GM23338 (cell line): ENCODE measurements at regions not wholly inside any gene's neighbourhood (a gene's known extent, or its start where the extent isn't known, plus 50 kb on each side); places are given as distances from the start of the nearest gene placed in this dataset.

Experiments used
- ATAC-seq: fragments of 200-7000 bp; cut with Tn5 transposase; 3 replicates; pipeline ENCODE4 v1.9.1; 2020
- DNase-seq: peaks from one replicate; pipeline ENCODE4 v3.0.0-alpha.2; 2015; ENCODE audit warnings: low spot score
- H2AFZ ChIP-seq: fragments of 200-600 bp; sonication (generic); 2 replicates; pipeline ENCODE4 v1.8.0; 2016; ENCODE audit warnings: antibody characterized with exemption, mild to moderate bottlenecking, moderate library complexity
- H3F3A ChIP-seq: fragments of 200-600 bp; sonication (generic); replicated peaks from 2 replicates; pipeline ENCODE4 v1.8.0; 2017; ENCODE audit warnings: antibody characterized with exemption, mixed run types, low read depth
- H3K27ac ChIP-seq: fragments of 200-600 bp; sonication (generic); 2 replicates; pipeline ENCODE4 v1.6.1; 2016; ENCODE audit warnings: low read depth
- H3K27me3 ChIP-seq: fragments of 200-600 bp; sonication (generic); 2 replicates; pipeline ENCODE4 v1.8.0; 2016; ENCODE audit warnings: mild to moderate bottlenecking, mixed run types, moderate library complexity; ENCODE audit not compliant: insufficient read depth
- H3K36me3 ChIP-seq: fragments of 200-600 bp; sonication (generic); 2 replicates; pipeline ENCODE4 v1.8.0; 2016; ENCODE audit warnings: mild to moderate bottlenecking; ENCODE audit not compliant: insufficient read depth
- H3K4me1 ChIP-seq: fragments of 200-600 bp; sonication (generic); 2 replicates; pipeline ENCODE4 v1.8.0; 2016; ENCODE audit warnings: mild to moderate bottlenecking, moderate library complexity; ENCODE audit not compliant: insufficient read depth
- H3K4me2 ChIP-seq: fragments of 200-600 bp; sonication (generic); 2 replicates; pipeline ENCODE4 v1.7.1; 2017; ENCODE audit warnings: mixed run types
- H3K4me3 ChIP-seq: fragments of 200-600 bp; sonication (generic); 2 replicates; pipeline ENCODE4 v1.6.1; 2016; ENCODE audit warnings: mixed run types
- H3K79me2 ChIP-seq: fragments of 200-600 bp; sonication (generic); replicated peaks from 2 replicates; pipeline ENCODE4 v1.8.0; 2017; ENCODE audit warnings: mild to moderate bottlenecking; ENCODE audit not compliant: insufficient read depth
- H3K9me2 ChIP-seq: fragments of 200-600 bp; sonication (generic); 2 replicates; pipeline ENCODE4 v1.8.0; 2017; ENCODE audit not compliant: insufficient read depth
- H4K20me1 ChIP-seq: fragments of 200-600 bp; sonication (generic); replicated peaks from 2 replicates; pipeline ENCODE4 v1.8.0; 2017; ENCODE audit warnings: mild to moderate bottlenecking; ENCODE audit not compliant: insufficient read depth
- H3K27ac Mint-ChIP-seq: 2 replicates; pipeline ENCODE4 v1.8.0; 2020; ENCODE audit warnings: inconsistent platforms, mild to moderate bottlenecking, moderate library complexity, mixed read lengths
- H3K27me3 Mint-ChIP-seq: 3 replicates; pipeline ENCODE4 v1.8.0; 2022; ENCODE audit warnings: low read depth, mild to moderate bottlenecking, moderate library complexity, mixed read lengths, inconsistent platforms; ENCODE audit not compliant: insufficient read depth, poor library complexity
- H3K36me3 Mint-ChIP-seq: 3 replicates; pipeline ENCODE4 v1.8.0; 2021; ENCODE audit warnings: low read depth, mild to moderate bottlenecking, inconsistent platforms, moderate library complexity, mixed read lengths
- H3K4me1 Mint-ChIP-seq: 3 replicates; pipeline ENCODE4 v1.8.0; 2020; ENCODE audit warnings: mild to moderate bottlenecking, inconsistent platforms, mixed read lengths
- H3K4me3 Mint-ChIP-seq: 3 replicates; pipeline ENCODE4 v1.8.0; 2021; ENCODE audit warnings: moderate library complexity, mild to moderate bottlenecking, inconsistent platforms, mixed read lengths
- H3K9me3 Mint-ChIP-seq: 3 replicates; pipeline ENCODE4 v1.8.0; 2020; ENCODE audit warnings: moderate library complexity, mild to moderate bottlenecking, inconsistent platforms, mixed read lengths
- CREB1 ChIP-seq: fragments of 250-450 bp; sonication (Bioruptor Pico); IDR thresholded peaks from 2 replicates; pipeline ENCODE4 v1.5.0; 2020; ENCODE audit warnings: low read depth, mild to moderate bottlenecking, moderate library complexity
- EZH2 ChIP-seq: fragments of 200-600 bp; sonication (generic); IDR thresholded peaks from one replicate; pipeline ENCODE4 v1.8.0; 2017; ENCODE audit warnings: antibody characterized with exemption, mild to moderate bottlenecking, low read depth; ENCODE audit not compliant: unreplicated experiment
- EZH2phosphoT487 ChIP-seq: fragments of 200-600 bp; sonication (generic); IDR thresholded peaks from one replicate; pipeline ENCODE4 v1.8.1; 2018; ENCODE audit warnings: antibody characterized with exemption; ENCODE audit not compliant: unreplicated experiment
- JUNB ChIP-seq: IDR thresholded peaks from one replicate; pipeline ENCODE4 v1.6.1; 2016; ENCODE audit warnings: antibody characterized with exemption; ENCODE audit not compliant: unreplicated experiment
- NANOG ChIP-seq: IDR thresholded peaks from 2 replicates; pipeline ENCODE4 v1.6.1; 2016; ENCODE audit warnings: antibody characterized with exemption, borderline replicate concordance
- STAT1 ChIP-seq: IDR thresholded peaks from one replicate; pipeline ENCODE4 v1.6.1; 2016; ENCODE audit warnings: antibody characterized with exemption; ENCODE audit not compliant: unreplicated experiment
- ZNF114 ChIP-seq: fragments of 250-450 bp; sonication (Bioruptor Pico); IDR thresholded peaks from 2 replicates; pipeline ENCODE4 v1.5.0; 2020; ENCODE audit warnings: mild to moderate bottlenecking, moderate library complexity
- ZNF331 ChIP-seq: fragments of 250-450 bp; sonication (Bioruptor Pico); IDR thresholded peaks from 2 replicates; pipeline ENCODE4 v1.5.0; 2020; ENCODE audit warnings: low read depth, mild to moderate bottlenecking, moderate library complexity
- TF ChIP-seq, protein P1 (sequence below), 2 experiments: fragments of 200-600 bp in 1 of 2; sonication (generic) in 1 of 2; conservative IDR thresholded peaks; 2 replicates each; pipeline versions ENCODE4 v1.5.1 to v1.6.1; 2016 to 2017; ENCODE audit warnings: antibody characterized with exemption in 2 of 2, low read depth in 2 of 2, mild to moderate bottlenecking in 2 of 2, moderate library complexity in 1 of 2
- TF ChIP-seq, protein P2 (sequence below): IDR thresholded peaks from 2 replicates; pipeline ENCODE4 v1.6.1; 2016; ENCODE audit warnings: antibody characterized with exemption
- TF ChIP-seq, protein P3 (sequence below): fragments of 250-450 bp; sonication (Bioruptor Pico); IDR thresholded peaks from 2 replicates; pipeline ENCODE4 v1.5.0; 2020; ENCODE audit warnings: mild to moderate bottlenecking, moderate library complexity

DNA sequence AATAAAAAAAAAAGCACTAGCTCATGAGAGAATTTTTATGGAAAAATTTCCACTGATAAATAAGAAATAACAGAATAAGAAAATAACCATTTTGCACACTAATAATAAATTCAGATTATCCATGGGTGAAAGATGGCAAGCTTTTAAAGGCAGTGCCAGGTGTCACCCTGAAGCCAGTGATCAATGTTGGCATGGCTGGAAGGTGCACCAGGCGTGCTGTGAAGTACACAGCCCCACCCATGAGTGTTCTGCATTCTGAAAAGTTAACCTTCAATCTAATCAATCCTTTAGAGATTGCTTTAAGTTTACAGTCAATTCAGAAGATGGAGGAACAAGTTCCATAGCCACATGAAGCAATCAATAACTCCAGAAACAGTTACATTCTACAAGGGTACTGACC lies 284.4 kb downstream of the C6orf118 start:
- no peaks in the 10 kb centered on the region for H3K4me1 ChIP-seq
- H3K4me3 Mint-ChIP-seq = no peak overlapping the region
- no peak overlapping the region for H3K4me2 ChIP-seq
- no peaks in the 10 kb centered on the region for H3K36me3 ChIP-seq
- no peaks in the 10 kb centered on the region for H3K4me1 Mint-ChIP-seq
- H3K27me3 ChIP-seq = no peaks in the 10 kb centered on the region
- DNase-seq = no peak
- H3K27ac ChIP-seq = no peak overlapping the region
- H3K27me3 Mint-ChIP-seq = peaks cover 2% of the 10 kb centered on the region
- H3K36me3 Mint-ChIP-seq = no peaks in the 10 kb centered on the region; the same call in 2 of the 3 replicates
- no peak for TF ChIP-seq EZH2phosphoT487
- ATAC-seq = no peak
- no peaks in the 10 kb centered on the region for H3F3A ChIP-seq
- H3K4me3 ChIP-seq = no peak overlapping the region
- no peak overlapping the region for H3K27ac Mint-ChIP-seq
- no peak overlapping the region for H2AFZ ChIP-seq
- H4K20me1 ChIP-seq = no peaks in the 10 kb centered on the region
- H3K9me2 ChIP-seq = no peaks in the 10 kb centered on the region; the same call in 1 of the 2 replicates
- no peaks in the 10 kb centered on the region for H3K79me2 ChIP-seq
- H3K9me3 Mint-ChIP-seq = peaks cover 4% of the 10 kb centered on the region; the same call in 2 of the 3 replicates

DNA sequence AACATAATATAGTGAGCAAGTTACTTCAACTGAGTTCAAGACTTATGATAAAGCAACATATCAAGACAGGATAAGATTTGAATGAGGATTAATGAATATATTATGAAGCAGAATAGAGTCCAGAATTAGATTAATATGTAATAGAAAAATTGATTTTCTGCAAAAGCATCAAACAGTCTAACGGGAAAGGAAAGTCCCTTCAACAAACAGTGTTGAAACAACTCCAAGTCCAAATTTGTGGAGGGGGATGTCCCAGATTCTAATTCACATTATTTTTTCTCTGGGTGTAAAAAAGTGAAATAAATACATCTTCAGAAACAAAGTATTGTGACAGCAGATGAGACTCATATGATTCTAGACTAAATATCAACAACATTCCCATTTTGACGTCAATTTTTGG lies 289.7 kb downstream of the C6orf118 start:
- no peaks in the 10 kb centered on the region for H3K36me3 ChIP-seq
- H3K4me3 Mint-ChIP-seq = no peak overlapping the region
- peaks cover 9% of the 10 kb centered on the region for H3K9me3 Mint-ChIP-seq
- ATAC-seq (no peak), DNase-seq (no peak)
- H3K27me3 ChIP-seq = no peaks in the 10 kb centered on the region
- H3K4me3 ChIP-seq = no peak overlapping the region
- no peak overlapping the region for H2AFZ ChIP-seq
- no peak overlapping the region for H3K27ac Mint-ChIP-seq
- no peaks in the 10 kb centered on the region for H3K9me2 ChIP-seq
- H3K4me1 ChIP-seq = no peaks in the 10 kb centered on the region
- no peak overlapping the region for H3K4me2 ChIP-seq
- H3K27me3 Mint-ChIP-seq = no peaks in the 10 kb centered on the region
- no peak overlapping the region for H3K27ac ChIP-seq
- no peaks in the 10 kb centered on the region for H3K36me3 Mint-ChIP-seq
- H3K79me2 ChIP-seq = no peaks in the 10 kb centered on the region
- H4K20me1 ChIP-seq = no peaks in the 10 kb centered on the region
- no peaks in the 10 kb centered on the region for H3F3A ChIP-seq
- no peaks in the 10 kb centered on the region for H3K4me1 Mint-ChIP-seq
- TF ChIP-seq ZNF331 (CRISPR knock-in tag) (no peak), EZH2phosphoT487 (no peak), CREB1 (CRISPR knock-in tag) (no peak), ZNF114 (no peak), EZH2 (no peak), NANOG (no peak), JUNB (no peak), STAT1 (no peak)
- TF ChIP-seq, protein P1, sequence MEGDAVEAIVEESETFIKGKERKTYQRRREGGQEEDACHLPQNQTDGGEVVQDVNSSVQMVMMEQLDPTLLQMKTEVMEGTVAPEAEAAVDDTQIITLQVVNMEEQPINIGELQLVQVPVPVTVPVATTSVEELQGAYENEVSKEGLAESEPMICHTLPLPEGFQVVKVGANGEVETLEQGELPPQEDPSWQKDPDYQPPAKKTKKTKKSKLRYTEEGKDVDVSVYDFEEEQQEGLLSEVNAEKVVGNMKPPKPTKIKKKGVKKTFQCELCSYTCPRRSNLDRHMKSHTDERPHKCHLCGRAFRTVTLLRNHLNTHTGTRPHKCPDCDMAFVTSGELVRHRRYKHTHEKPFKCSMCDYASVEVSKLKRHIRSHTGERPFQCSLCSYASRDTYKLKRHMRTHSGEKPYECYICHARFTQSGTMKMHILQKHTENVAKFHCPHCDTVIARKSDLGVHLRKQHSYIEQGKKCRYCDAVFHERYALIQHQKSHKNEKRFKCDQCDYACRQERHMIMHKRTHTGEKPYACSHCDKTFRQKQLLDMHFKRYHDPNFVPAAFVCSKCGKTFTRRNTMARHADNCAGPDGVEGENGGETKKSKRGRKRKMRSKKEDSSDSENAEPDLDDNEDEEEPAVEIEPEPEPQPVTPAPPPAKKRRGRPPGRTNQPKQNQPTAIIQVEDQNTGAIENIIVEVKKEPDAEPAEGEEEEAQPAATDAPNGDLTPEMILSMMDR (conservative IDR thresholded peaks at IDR 0.05; ENCODE audit: low read depth in 2 of 2) = no peak
- TF ChIP-seq, protein P2, sequence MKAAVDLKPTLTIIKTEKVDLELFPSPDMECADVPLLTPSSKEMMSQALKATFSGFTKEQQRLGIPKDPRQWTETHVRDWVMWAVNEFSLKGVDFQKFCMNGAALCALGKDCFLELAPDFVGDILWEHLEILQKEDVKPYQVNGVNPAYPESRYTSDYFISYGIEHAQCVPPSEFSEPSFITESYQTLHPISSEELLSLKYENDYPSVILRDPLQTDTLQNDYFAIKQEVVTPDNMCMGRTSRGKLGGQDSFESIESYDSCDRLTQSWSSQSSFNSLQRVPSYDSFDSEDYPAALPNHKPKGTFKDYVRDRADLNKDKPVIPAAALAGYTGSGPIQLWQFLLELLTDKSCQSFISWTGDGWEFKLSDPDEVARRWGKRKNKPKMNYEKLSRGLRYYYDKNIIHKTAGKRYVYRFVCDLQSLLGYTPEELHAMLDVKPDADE = no peak
- TF ChIP-seq, protein P3, sequence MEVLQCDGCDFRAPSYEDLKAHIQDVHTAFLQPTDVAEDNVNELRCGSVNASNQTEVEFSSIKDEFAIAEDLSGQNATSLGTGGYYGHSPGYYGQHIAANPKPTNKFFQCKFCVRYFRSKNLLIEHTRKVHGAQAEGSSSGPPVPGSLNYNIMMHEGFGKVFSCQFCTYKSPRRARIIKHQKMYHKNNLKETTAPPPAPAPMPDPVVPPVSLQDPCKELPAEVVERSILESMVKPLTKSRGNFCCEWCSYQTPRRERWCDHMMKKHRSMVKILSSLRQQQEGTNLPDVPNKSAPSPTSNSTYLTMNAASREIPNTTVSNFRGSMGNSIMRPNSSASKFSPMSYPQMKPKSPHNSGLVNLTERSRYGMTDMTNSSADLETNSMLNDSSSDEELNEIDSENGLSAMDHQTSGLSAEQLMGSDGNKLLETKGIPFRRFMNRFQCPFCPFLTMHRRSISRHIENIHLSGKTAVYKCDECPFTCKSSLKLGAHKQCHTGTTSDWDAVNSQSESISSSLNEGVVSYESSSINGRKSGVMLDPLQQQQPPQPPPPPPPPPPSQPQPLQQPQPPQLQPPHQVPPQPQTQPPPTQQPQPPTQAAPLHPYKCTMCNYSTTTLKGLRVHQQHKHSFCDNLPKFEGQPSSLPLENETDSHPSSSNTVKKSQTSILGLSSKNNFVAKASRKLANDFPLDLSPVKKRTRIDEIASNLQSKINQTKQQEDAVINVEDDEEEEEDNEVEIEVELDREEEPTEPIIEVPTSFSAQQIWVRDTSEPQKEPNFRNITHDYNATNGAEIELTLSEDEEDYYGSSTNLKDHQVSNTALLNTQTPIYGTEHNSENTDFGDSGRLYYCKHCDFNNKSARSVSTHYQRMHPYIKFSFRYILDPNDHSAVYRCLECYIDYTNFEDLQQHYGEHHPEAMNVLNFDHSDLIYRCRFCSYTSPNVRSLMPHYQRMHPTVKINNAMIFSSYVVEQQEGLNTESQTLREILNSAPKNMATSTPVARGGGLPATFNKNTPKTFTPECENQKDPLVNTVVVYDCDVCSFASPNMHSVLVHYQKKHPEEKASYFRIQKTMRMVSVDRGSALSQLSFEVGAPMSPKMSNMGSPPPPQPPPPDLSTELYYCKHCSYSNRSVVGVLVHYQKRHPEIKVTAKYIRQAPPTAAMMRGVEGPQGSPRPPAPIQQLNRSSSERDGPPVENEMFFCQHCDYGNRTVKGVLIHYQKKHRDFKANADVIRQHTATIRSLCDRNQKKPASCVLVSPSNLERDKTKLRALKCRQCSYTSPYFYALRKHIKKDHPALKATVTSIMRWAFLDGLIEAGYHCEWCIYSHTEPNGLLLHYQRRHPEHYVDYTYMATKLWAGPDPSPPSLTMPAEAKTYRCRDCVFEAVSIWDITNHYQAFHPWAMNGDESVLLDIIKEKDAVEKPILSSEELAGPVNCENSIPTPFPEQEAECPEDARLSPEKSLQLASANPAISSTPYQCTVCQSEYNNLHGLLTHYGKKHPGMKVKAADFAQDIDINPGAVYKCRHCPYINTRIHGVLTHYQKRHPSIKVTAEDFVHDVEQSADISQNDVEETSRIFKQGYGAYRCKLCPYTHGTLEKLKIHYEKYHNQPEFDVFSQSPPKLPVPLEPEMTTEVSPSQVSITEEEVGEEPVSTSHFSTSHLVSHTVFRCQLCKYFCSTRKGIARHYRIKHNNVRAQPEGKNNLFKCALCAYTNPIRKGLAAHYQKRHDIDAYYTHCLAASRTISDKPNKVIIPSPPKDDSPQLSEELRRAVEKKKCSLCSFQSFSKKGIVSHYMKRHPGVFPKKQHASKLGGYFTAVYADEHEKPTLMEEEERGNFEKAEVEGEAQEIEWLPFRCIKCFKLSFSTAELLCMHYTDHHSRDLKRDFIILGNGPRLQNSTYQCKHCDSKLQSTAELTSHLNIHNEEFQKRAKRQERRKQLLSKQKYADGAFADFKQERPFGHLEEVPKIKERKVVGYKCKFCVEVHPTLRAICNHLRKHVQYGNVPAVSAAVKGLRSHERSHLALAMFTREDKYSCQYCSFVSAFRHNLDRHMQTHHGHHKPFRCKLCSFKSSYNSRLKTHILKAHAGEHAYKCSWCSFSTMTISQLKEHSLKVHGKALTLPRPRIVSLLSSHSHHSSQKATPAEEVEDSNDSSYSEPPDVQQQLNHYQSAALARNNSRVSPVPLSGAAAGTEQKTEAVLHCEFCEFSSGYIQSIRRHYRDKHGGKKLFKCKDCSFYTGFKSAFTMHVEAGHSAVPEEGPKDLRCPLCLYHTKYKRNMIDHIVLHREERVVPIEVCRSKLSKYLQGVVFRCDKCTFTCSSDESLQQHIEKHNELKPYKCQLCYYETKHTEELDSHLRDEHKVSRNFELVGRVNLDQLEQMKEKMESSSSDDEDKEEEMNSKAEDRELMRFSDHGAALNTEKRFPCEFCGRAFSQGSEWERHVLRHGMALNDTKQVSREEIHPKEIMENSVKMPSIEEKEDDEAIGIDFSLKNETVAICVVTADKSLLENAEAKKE (CRISPR knock-in tag) = no peak
